Ovary (tissue), 7 donors: ENCODE measurements at regions not wholly inside any gene's neighbourhood (a gene's known extent, or its start where the extent isn't known, plus 50 kb on each side); places are given as distances from the start of the nearest gene placed in this dataset.
"Not testable (repeated sequence)": the region's sequence is repeated elsewhere in the genome, so short reads cannot be mapped to it uniquely, and the experiment has no call there.

Source experiments
- DNase-seq, 5 donors: peaks; one replicate each; pipeline ENCODE4 v3.0.0-alpha.2; 2019 to 2020
- H3K27ac ChIP-seq, 2 donors: fragments of 200-600 bp; one replicate each; pipeline versions ENCODE4 v1.5.1 to v1.8.0; 2019 to 2022
- H3K27me3 ChIP-seq: fragments of 200-600 bp; one replicate; pipeline ENCODE4 v1.8.0; 2022
- H3K36me3 ChIP-seq: fragments of 200-600 bp; sonication (generic); one replicate; pipeline ENCODE4 v1.5.1; 2019
- H3K4me1 ChIP-seq: one replicate; pipeline ENCODE4 v1.8.1; 2013; ENCODE audit warnings: mild to moderate bottlenecking, moderate library complexity; ENCODE audit not compliant: insufficient read depth
- H3K4me3 ChIP-seq: fragments of 200-600 bp; sonication (generic); one replicate; pipeline ENCODE4 v1.5.1; 2017
- H3K9me3 ChIP-seq, 2 donors: fragments of 200-600 bp in 1 of 2; sonication (generic) in 1 of 2; one replicate each; pipeline versions ENCODE4 v1.5.1 to v1.8.1; 2013 to 2019; ENCODE audit warnings: mild to moderate bottlenecking in 1 of 2, moderate library complexity in 1 of 2
- EP300 ChIP-seq: sonication (generic); formaldehyde crosslinking; IDR thresholded peaks from one replicate; pipeline ENCODE4 v1.6.1; 2017; ENCODE audit warnings: antibody characterized with exemption
- POLR2A ChIP-seq: fragments of 450-650 bp; IDR thresholded peaks from one replicate; pipeline ENCODE4 v1.6.1; 2017; ENCODE audit warnings: antibody characterized with exemption, mild to moderate bottlenecking, moderate library complexity
- WGBS, 3 donors: extraction: QIAGEN DNeasy Blood & Tissue Kit in 1 of 3; methylation state at CpG; one replicate each; pipeline versions ENCODE4 v1.1.5 to v1.1.7; 2013 to 2017; 5-methylcytosine and 5-hydroxymethylcytosine counted together
- intact Hi-C, 4 donors: fragments of 100-400 bp; cut with DNase I; formaldehyde crosslinking; loops; one replicate each; pipeline versions ENCODE4 v1.11.0 to v1.15.1; 2022 to 2023
- TF ChIP-seq, protein P1 (sequence below), 3 donors: fragments of 450-650 bp in 2 of 3; fragments of 200-600 bp in 1 of 3; IDR thresholded peaks; one replicate each; pipeline versions ENCODE4 v1.5.1 to v1.8.0; 2016 to 2022; ENCODE audit warnings: antibody characterized with exemption in 3 of 3, mild to moderate bottlenecking in 1 of 3
- donor health status: DM: no; HTN: no; CAD: no; lungs with moderate emphysema.
- donor health status: DM: no; HTN: no; CAD: no.
- donor health status: Bipolar disorder and iron deficiency.
- donor health status: DM: no; HTN: no; CAD: no.
- donor health status: DM: yes; HTN: yes; CAD: no.

- Histone ChIP-seq H3K9me3 (no peaks in the 10 kb centered on the region), H3K27ac (no peak overlapping the region), H3K27me3 (no peaks in the 10 kb centered on the region), H3K4me1 (no peaks in the 10 kb centered on the region), H3K36me3 (no peaks in the 10 kb centered on the region), H3K4me3 (no peak overlapping the region)
- TF ChIP-seq, protein P1, sequence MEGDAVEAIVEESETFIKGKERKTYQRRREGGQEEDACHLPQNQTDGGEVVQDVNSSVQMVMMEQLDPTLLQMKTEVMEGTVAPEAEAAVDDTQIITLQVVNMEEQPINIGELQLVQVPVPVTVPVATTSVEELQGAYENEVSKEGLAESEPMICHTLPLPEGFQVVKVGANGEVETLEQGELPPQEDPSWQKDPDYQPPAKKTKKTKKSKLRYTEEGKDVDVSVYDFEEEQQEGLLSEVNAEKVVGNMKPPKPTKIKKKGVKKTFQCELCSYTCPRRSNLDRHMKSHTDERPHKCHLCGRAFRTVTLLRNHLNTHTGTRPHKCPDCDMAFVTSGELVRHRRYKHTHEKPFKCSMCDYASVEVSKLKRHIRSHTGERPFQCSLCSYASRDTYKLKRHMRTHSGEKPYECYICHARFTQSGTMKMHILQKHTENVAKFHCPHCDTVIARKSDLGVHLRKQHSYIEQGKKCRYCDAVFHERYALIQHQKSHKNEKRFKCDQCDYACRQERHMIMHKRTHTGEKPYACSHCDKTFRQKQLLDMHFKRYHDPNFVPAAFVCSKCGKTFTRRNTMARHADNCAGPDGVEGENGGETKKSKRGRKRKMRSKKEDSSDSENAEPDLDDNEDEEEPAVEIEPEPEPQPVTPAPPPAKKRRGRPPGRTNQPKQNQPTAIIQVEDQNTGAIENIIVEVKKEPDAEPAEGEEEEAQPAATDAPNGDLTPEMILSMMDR (IDR thresholded peaks at IDR 0.05): no peak
- no peak for TF ChIP-seq EP300
- no peak for TF ChIP-seq POLR2A
- 51 to 79% (median 74%) methylated on average over 1 of the region's 1 CpG for WGBS, 3 donors
- intact Hi-C loops: no loop called here
- no peak for DNase-seq
These were observed 197.5 kb downstream of the CCNG2 start for GRCh38 chr4:77354550-77354949.

- Histone ChIP-seq H3K27ac (no peak overlapping the region), H3K27me3 (no peaks in the 10 kb centered on the region), H3K4me1 (no peaks in the 10 kb centered on the region), H3K9me3 (no peaks in the 10 kb centered on the region), H3K4me3 (no peak overlapping the region), H3K36me3 (no peaks in the 10 kb centered on the region)
- TF ChIP-seq, protein P1 (IDR thresholded peaks at IDR 0.05): no peak
- TF ChIP-seq EP300: no peak
- no peak for TF ChIP-seq POLR2A
- no peak for DNase-seq
- 77 to 83% (median 83%) methylated on average over 2 of the region's 2 CpGs for WGBS, 3 donors
- intact Hi-C loops: no loop called here
These were observed 198.7 kb downstream of the CCNG2 start for GRCh38 chr4:77355731-77356130.

- Histone ChIP-seq H3K27me3 (no peaks in the 10 kb centered on the region), H3K27ac (no peak overlapping the region), H3K4me3 (no peak overlapping the region), H3K9me3 (no peaks in the 10 kb centered on the region), H3K4me1 (no peaks in the 10 kb centered on the region), H3K36me3 (no peaks in the 10 kb centered on the region)
- no peak for TF ChIP-seq POLR2A
- TF ChIP-seq, protein P1 (IDR thresholded peaks at IDR 0.05): no peak
- TF ChIP-seq EP300: no peak
- intact Hi-C loops: no loop called here
- no peak for DNase-seq
- WGBS, 3 donors: 86 to 93% (median 86%) methylated on average over 2 of the region's 2 CpGs
These were observed 201.4 kb downstream of the CCNG2 start for GRCh38 chr4:77358315-77358928.

DNA sequence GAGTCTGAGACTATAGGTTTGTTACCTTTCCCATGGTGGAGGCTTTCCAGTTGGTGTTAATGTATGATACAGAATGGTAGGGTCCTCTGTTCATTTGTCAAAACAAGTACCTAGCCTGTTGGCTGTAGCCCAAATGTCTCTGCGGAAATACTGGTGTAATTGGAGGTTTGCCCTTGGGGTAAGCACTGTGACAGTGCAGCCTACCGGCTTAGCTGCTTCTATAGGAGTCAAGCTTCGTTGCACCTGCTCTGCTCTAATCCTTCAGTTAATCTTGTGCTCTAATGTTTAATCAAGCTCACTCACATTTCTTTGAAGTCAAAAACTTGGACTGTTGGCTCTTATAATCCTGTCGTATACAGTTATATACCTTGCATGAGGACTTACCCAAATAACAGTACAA, 203.4 kb downstream of the CCNG2 start:
- intact Hi-C loops: no loop called here
- TF ChIP-seq, protein P1 (IDR thresholded peaks at IDR 0.05): no peak
- no peaks in the 10 kb centered on the region for H3K36me3 ChIP-seq
- 57 to 80% (median 63%) methylated on average over 4 of the region's 4 CpGs for WGBS, 3 donors
- no peak for DNase-seq
- no peaks in the 10 kb centered on the region for H3K27me3 ChIP-seq
- H3K4me3 ChIP-seq: no peak overlapping the region
- no peaks in the 10 kb centered on the region for H3K4me1 ChIP-seq
- H3K9me3 ChIP-seq: no peaks in the 10 kb centered on the region
- no peak overlapping the region for H3K27ac ChIP-seq

DNA sequence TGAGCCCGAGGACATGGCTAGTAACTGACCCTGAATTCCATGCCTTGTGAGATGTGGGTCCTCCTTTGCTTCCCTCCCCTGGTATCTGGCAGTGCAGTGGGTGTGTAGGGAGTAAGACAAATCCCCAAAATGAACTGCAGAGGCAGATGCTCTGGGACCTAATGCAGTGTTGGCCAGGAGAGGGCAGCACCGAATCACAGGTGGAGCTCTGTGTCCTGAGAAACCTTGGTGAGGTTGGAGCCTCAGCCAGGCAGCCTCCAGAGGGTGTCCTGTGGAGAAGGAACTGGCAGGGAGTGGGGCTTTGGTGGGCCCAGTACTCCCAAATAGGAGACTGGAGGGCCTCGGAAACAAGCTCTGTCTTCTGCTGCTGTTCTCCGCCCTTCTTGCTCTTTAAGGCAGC, 209.9 kb downstream of the CCNG2 start:
- H3K27ac ChIP-seq, H3K4me1 ChIP-seq, DNase-seq, H3K9me3 ChIP-seq, intact Hi-C loops, H3K4me3 ChIP-seq, H3K27me3 ChIP-seq, H3K36me3 ChIP-seq: not testable (repeated sequence)
- WGBS, 3 donors: 46 to 63% (median 59%) methylated on average over 3 to 4 of the region's 4 CpGs
